B cell (primary cell): ENCODE measurements at regions not wholly inside any gene's neighbourhood (a gene's known extent, or its start where the extent isn't known, plus 50 kb on each side); places are given as distances from the start of the nearest gene placed in this dataset.

Experiments used
- ATAC-seq: fragments of 200-7000 bp; cut with Tn5 transposase; one replicate; pipeline ENCODE4 v1.10.0; 2021; ENCODE audit warnings: low read depth, mild to moderate bottlenecking, moderate number of reproducible peaks, moderate library complexity
- CTCF ChIA-PET: fragments of 350-600 bp; sonication (Branson Sonifier 250); formaldehyde crosslinking; loops from one replicate; lab custom pipeline; 2021; ENCODE audit warnings: antibody characterized with exemption, inconsistent platforms; lab: Charles Lee
- POLR2A ChIA-PET: fragments of 350-600 bp; sonication (Branson Sonifier 250); formaldehyde crosslinking; loops from one replicate; lab custom pipeline; 2021; ENCODE audit warnings: antibody characterized with exemption; lab: Charles Lee
- DNase-seq: peaks from one replicate; pipeline ENCODE4 v3.0.0; 2013
- H2AFZ ChIP-seq: 2 replicates; pipeline ENCODE4 v1.6.1; 2012; ENCODE audit warnings: mild to moderate bottlenecking, low read depth, low read length; ENCODE audit not compliant: insufficient read depth, poor library complexity, severe bottlenecking
- H3K27ac ChIP-seq, 2 donors: 1 replicate in 1 of 2; 2 replicates in 1 of 2; pipeline ENCODE4 v1.5.1; 2012 to 2013; ENCODE audit warnings: low read length in 2 of 2, mild to moderate bottlenecking in 2 of 2, moderate library complexity in 1 of 2
- H3K27me3 ChIP-seq, 4 experiments: fragments of 200-600 bp in 1 of 4; sonication (generic) in 1 of 4; replicated peaks in 1 of 4; 1 replicate in 2 of 4; 2 replicates in 2 of 4; pipeline versions ENCODE4 v1.6.1 to v1.7.0; 2013 to 2016; ENCODE audit warnings: low read length in 3 of 4, mild to moderate bottlenecking in 2 of 4, mixed read lengths in 1 of 4, moderate library complexity in 1 of 4; ENCODE audit not compliant: insufficient read depth in 4 of 4, control insufficient read depth in 3 of 4; ENCODE audit errors: control extremely low read depth in 1 of 4
- H3K36me3 ChIP-seq, 2 experiments: replicated peaks in 1 of 2; 1 replicate in 1 of 2; 2 replicates in 1 of 2; pipeline versions ENCODE4 v1.6.1 to v1.7.1; 2013; ENCODE audit warnings: low read length in 1 of 2; ENCODE audit not compliant: insufficient read depth in 2 of 2, control insufficient read depth in 1 of 2; ENCODE audit errors: control extremely low read depth in 1 of 2, extremely low read depth in 1 of 2
- H3K4me1 ChIP-seq, 2 donors: fragments of 200-600 bp in 1 of 2; sonication (generic) in 1 of 2; 1 replicate in 1 of 2; 2 replicates in 1 of 2; pipeline versions ENCODE4 v1.5.1 to v1.6.1; 2013 to 2017; ENCODE audit warnings: low read length in 2 of 2; ENCODE audit not compliant: control insufficient read depth in 2 of 2, insufficient read depth in 2 of 2
- H3K4me2 ChIP-seq: replicated peaks from 2 replicates; pipeline ENCODE3; 2012; ENCODE audit warnings: mild to moderate bottlenecking, low read depth, low read length; ENCODE audit not compliant: poor library complexity, severe bottlenecking
- H3K4me3 ChIP-seq, 5 experiments: fragments of 200-600 bp in 1 of 5; sonication (generic) in 1 of 5; 1 replicate in 3 of 5; 2 replicates in 2 of 5; pipeline versions ENCODE4 v1.5.1 to v1.7.0; 2011 to 2016; ENCODE audit warnings: low read length in 4 of 5, mild to moderate bottlenecking in 4 of 5, low read depth in 2 of 5, control low read depth in 1 of 5, moderate library complexity in 1 of 5; ENCODE audit not compliant: insufficient read depth in 1 of 5; ENCODE audit errors: control extremely low read depth in 1 of 5, extremely low read depth in 1 of 5
- H3K79me2 ChIP-seq: fragments of 200-600 bp; sonication (generic); one replicate; pipeline ENCODE4 v1.6.0; 2016; ENCODE audit warnings: low read length; ENCODE audit not compliant: control insufficient read depth, insufficient read depth
- H3K9ac ChIP-seq: fragments of 200-600 bp; sonication (generic); 2 replicates; pipeline ENCODE4 v1.6.1; 2017; ENCODE audit warnings: mild to moderate bottlenecking, low read length, moderate library complexity
- H3K9me3 ChIP-seq, 3 donors: one replicate each; pipeline versions ENCODE4 v1.6.1 to v1.7.1; 2013; ENCODE audit warnings: low read length in 2 of 3; ENCODE audit not compliant: control insufficient read depth in 2 of 3, insufficient read depth in 1 of 3; ENCODE audit errors: control extremely low read depth in 1 of 3
- H4K20me1 ChIP-seq: 2 replicates; pipeline ENCODE4 v1.6.0; 2012; ENCODE audit warnings: mild to moderate bottlenecking, low read length; ENCODE audit not compliant: insufficient read depth, control insufficient read depth, poor library complexity, severe bottlenecking
- H3K27ac Mint-ChIP-seq: one replicate; pipeline ENCODE4 v1.8.0; 2021; ENCODE audit warnings: mixed read lengths
- H3K27me3 Mint-ChIP-seq: one replicate; pipeline ENCODE4 v1.8.0; 2021; ENCODE audit warnings: mixed read lengths
- H3K4me1 Mint-ChIP-seq: one replicate; pipeline ENCODE4 v1.8.0; 2021; ENCODE audit warnings: mixed read lengths
- H3K4me3 Mint-ChIP-seq: one replicate; pipeline ENCODE4 v1.8.0; 2021; ENCODE audit warnings: mixed read lengths
- H3K9me3 Mint-ChIP-seq: one replicate; pipeline ENCODE4 v1.8.0; 2022; ENCODE audit warnings: mixed read lengths; ENCODE audit not compliant: insufficient read depth
- CTCF ChIP-seq: fragments of 200-600 bp; IDR thresholded peaks from one replicate; pipeline ENCODE4 v1.8.0; 2022; ENCODE audit warnings: antibody characterized with exemption, mild to moderate bottlenecking
- EZH2 ChIP-seq: IDR thresholded peaks from 2 replicates; pipeline ENCODE4 v1.6.1; 2012; ENCODE audit warnings: borderline replicate concordance, low read depth, mild to moderate bottlenecking, moderate library complexity, low read length; ENCODE audit not compliant: insufficient read depth, poor library complexity, severe bottlenecking
- WGBS: methylation state at CpG from one replicate; pipeline ENCODE4 v1.1.5; 2013; ENCODE audit warnings: missing lambda C conversion rate; ENCODE audit not compliant: insufficient coverage; 5-methylcytosine and 5-hydroxymethylcytosine counted together
- intact Hi-C: fragments of 100-400 bp; cut with micrococcal nuclease; formaldehyde crosslinking; loops from one replicate; pipeline ENCODE4 v1.10.0; 2022

DNA sequence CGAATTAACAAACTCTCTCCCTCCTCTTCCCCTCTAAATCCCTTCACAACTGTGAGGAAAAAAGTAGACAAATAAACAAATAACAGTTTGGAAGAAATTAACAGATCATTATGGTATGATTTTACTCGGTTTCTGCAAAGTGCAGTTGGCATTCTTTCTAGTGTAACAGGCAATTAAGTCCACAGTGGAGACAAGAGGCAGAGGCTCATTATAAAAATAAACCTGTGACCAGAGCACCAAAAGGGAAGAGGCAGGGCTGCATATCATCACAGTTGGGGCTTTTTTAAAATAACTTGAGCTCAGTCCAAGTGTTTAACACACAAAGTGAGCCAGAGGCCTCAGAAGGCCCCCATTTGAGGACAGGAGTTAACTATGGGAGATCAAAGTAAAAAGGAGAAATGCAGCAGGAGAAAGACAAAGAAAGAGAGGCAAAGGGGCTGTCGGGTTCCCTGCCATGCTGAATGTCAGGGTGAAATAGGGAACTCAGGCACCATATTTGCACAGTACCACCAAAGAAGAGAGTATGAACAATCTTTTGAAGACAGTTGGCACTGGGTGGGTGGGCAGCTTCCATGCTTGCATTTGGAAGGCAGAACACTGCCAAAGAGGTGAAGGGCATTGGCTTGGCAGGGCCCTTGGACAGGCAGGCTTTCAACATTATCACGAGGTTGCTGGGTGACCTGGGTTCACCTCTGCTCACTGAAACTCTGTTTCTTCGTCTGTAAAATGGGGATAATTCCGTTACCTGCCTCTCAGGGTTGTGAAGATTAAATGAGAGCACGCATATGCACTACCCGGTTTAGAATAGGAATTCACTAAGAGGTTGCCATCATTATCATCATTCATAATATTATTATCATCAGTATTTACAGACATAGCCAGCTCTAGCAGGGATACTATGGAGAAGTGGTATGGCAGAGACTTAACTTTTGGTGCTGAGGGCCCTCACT lies 134.5 kb downstream of the MEX3B start:
- H3K4me1 Mint-ChIP-seq, result no peaks in the 10 kb centered on the region
- H3K9me3 ChIP-seq, result no peaks in the 10 kb centered on the region
- H3K9me3 Mint-ChIP-seq, result no peaks in the 10 kb centered on the region
- no peak overlapping the region for H3K9ac ChIP-seq
- no peak overlapping the region for H3K27ac ChIP-seq
- intact Hi-C loops, result no loop called here
- H2AFZ ChIP-seq, result no peak overlapping the region
- H3K4me1 ChIP-seq, result no peaks in the 10 kb centered on the region
- ChIA-PET POLR2A (no interaction called here), CTCF (no interaction called here)
- H3K36me3 ChIP-seq, result no peaks in the 10 kb centered on the region
- TF ChIP-seq CTCF, result no peak
- TF ChIP-seq EZH2, result no peak
- ATAC-seq (no peak), DNase-seq (no peak)
- H3K4me3 ChIP-seq, result no peak overlapping the region
- no peak overlapping the region for H3K27ac Mint-ChIP-seq
- no peaks in the 10 kb centered on the region for H3K27me3 Mint-ChIP-seq
- no peaks in the 10 kb centered on the region for H4K20me1 ChIP-seq
- H3K27me3 ChIP-seq, result no peaks in the 10 kb centered on the region
- no peak overlapping the region for H3K4me3 Mint-ChIP-seq
- WGBS, result 73% methylated on average over 3 of the region's 8 CpGs
- H3K4me2 ChIP-seq, result no peak overlapping the region
- no peaks in the 10 kb centered on the region for H3K79me2 ChIP-seq

DNA sequence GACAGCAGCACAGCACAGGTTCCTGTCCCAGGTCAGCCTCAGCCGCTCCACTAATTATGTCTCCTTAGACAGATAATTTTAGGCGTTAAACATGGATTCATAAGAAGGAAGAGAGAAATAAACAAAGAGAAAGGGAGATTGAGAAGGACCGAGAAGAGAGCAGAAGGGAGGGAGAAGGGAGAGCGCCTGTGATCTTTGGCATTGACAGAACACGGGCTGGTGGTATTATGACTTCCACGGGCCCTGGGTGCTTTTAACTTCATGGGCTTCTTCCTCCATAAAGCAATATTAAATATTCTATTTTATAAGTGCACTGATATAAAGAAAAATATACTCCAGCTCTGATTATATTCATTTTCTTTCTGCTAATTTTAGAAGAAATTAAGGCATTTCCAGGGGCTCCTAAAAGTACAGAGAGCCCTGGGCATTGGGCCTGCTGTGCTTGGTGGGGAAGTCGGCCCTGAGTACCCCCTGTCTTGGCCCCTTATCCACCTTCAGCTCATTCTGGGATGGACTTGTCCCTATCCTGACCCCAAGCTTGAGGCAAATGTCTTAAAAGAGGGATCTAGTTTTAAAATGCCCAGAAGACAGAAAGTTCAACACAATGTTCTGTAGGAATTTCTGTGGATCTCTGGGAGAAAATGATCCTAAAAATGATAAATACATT lies 135.3 kb downstream of the MEX3B start:
- Histone ChIP-seq H3K9ac (no peak overlapping the region), H3K36me3 (no peaks in the 10 kb centered on the region), H3K4me3 (no peak overlapping the region), H3K4me1 (no peaks in the 10 kb centered on the region), H3K27me3 (no peaks in the 10 kb centered on the region), H3K27ac (no peak overlapping the region), H4K20me1 (no peaks in the 10 kb centered on the region), H3K4me2 (no peak overlapping the region), H3K79me2 (no peaks in the 10 kb centered on the region), H2AFZ (no peak overlapping the region), H3K9me3 (no peaks in the 10 kb centered on the region)
- DNase-seq, result no peak
- no peak overlapping the region for H3K4me3 Mint-ChIP-seq
- POLR2A ChIA-PET, result no interaction called here
- ATAC-seq, result no peak
- no peak overlapping the region for H3K27ac Mint-ChIP-seq
- CTCF ChIA-PET, result no interaction called here
- intact Hi-C loops, result no loop called here
- no peaks in the 10 kb centered on the region for H3K9me3 Mint-ChIP-seq
- H3K4me1 Mint-ChIP-seq, result no peaks in the 10 kb centered on the region
- H3K27me3 Mint-ChIP-seq, result no peaks in the 10 kb centered on the region
- WGBS, result no CpG with 5 or more reads among the region's 7 CpGs
- TF ChIP-seq CTCF (no peak), EZH2 (no peak)
